GM13977 (cell line): ENCODE measurements at regions not wholly inside any gene's neighbourhood (a gene's known extent, or its start where the extent isn't known, plus 50 kb on each side); places are given as distances from the start of the nearest gene placed in this dataset.

Experiments used
- DNase-seq: peaks from one replicate; pipeline ENCODE4 v3.0.0; 2012; ENCODE audit warnings: low spot score
- CTCF ChIP-seq: IDR thresholded peaks from 2 replicates; pipeline ENCODE4 v1.5.1; 2012; ENCODE audit warnings: mild to moderate bottlenecking, control low read depth; ENCODE audit not compliant: insufficient read depth; ENCODE audit errors: extremely low read depth, missing control alignments
- in situ Hi-C: fragments of 300-500 bp; cut with MboI; formaldehyde crosslinking; loops from one replicate; pipeline ENCODE4 v1.12.0; 2022; ENCODE audit warnings: low sequenced_read_pairs, low pct_unique_long_range_greater_than_20kb, mixed read lengths, inconsistent platforms; ENCODE audit not compliant: unreplicated experiment

- DNase-seq, result no peak
- TF ChIP-seq CTCF, result no peak
- in situ Hi-C loops, result no loop called here
Observed at GRCh38 chr2:173555833-173556232, 201.2 kb downstream of the CDCA7 start.

GRCh38 chr2:173556816-173557215 is 202.1 kb downstream of the CDCA7 start:
- in situ Hi-C loops, result no loop called here
- DNase-seq, result no peak
- TF ChIP-seq CTCF, result no peak

GRCh38 chr2:173557497-173557896 is 202.8 kb downstream of the CDCA7 start:
- in situ Hi-C loops, result no loop called here
- TF ChIP-seq CTCF, result no peak
- DNase-seq, result no peak

- in situ Hi-C loops, result no loop called here
- no peak for DNase-seq
- TF ChIP-seq CTCF, result no peak
Observed at GRCh38 chr2:173567493-173567892, 212.8 kb downstream of the CDCA7 start.

- in situ Hi-C loops, result no loop called here
- no peak for DNase-seq
- TF ChIP-seq CTCF, result peak; percentile 21
Observed at GRCh38 chr2:173568054-173568453, 213.4 kb downstream of the CDCA7 start.

GRCh38 chr2:173571021-173571821 is 216.5 kb downstream of the CDCA7 start:
- in situ Hi-C loops, result no loop called here
- peak; percentile 36 for TF ChIP-seq CTCF

More at GRCh38 chr2:173571021-173571821, 216.5 kb downstream of the CDCA7 start:
- DNase-seq, result peak; percentile 5
